ENCODE measurements at regions not wholly inside any gene's neighbourhood (a gene's known extent, or its start where the extent isn't known, plus 50 kb on each side); places are given as distances from the start of the nearest gene placed in this dataset.

- no peaks in the 10 kb centered on the region for H4K20me1 ChIP-seq (ENCODE audit: insufficient read depth, low read length, poor library complexity, severe bottlenecking)
- H2AFZ ChIP-seq (ENCODE audit: low read length), result no peak overlapping the region
- no peaks in the 10 kb centered on the region for H3K36me3 ChIP-seq (ENCODE audit: insufficient read depth, low read length)
- no peaks in the 10 kb centered on the region for H3K9me2 ChIP-seq (replicated peaks; ENCODE audit: low read depth, low read length)
- H3K9me3 ChIP-seq (ENCODE audit: insufficient read depth, low read depth, low read length), result no peaks in the 10 kb centered on the region
- no peaks in the 10 kb centered on the region for H3K79me2 ChIP-seq (ENCODE audit: insufficient read depth, low read length)
- H3K9ac ChIP-seq (ENCODE audit: low read depth, low read length, poor library complexity, severe bottlenecking), result no peak overlapping the region
- no peak overlapping the region for H3K4me3 ChIP-seq (ENCODE audit: low read length, poor library complexity, severe bottlenecking)
- TF ChIP-seq CTCF (conservative IDR thresholded peaks at IDR 0.05; ENCODE audit: low read length), result no peak
- no peak for TF ChIP-seq EZH2phosphoT487 (IDR thresholded peaks at IDR 0.05; ENCODE audit: borderline replicate concordance)
- no peaks in the 10 kb centered on the region for H3F3A ChIP-seq (ENCODE audit: low read depth)
- H3K27me3 ChIP-seq (ENCODE audit: insufficient read depth, low read length, poor library complexity, severe bottlenecking), result no peaks in the 10 kb centered on the region
- no peaks in the 10 kb centered on the region for H3K4me1 ChIP-seq (ENCODE audit: insufficient read depth, low read length, poor library complexity, severe bottlenecking)
- no peak overlapping the region for H3K4me2 ChIP-seq (ENCODE audit: low read depth, low read length, poor library complexity, severe bottlenecking)
Observed at GRCh38 chr13:107329991-107330390, 762.1 kb upstream of the ARGLU1 start.

- H3K9me3 ChIP-seq (ENCODE audit: insufficient read depth, low read depth, low read length), result peaks cover 2% of the 10 kb centered on the region; the same call in 1 of the 2 replicates
- H4K20me1 ChIP-seq (ENCODE audit: insufficient read depth, low read length, poor library complexity, severe bottlenecking), result no peaks in the 10 kb centered on the region
- H3K9ac ChIP-seq (ENCODE audit: low read depth, low read length, poor library complexity, severe bottlenecking), result no peak overlapping the region
- no peaks in the 10 kb centered on the region for H3F3A ChIP-seq (ENCODE audit: low read depth)
- no peak overlapping the region for H2AFZ ChIP-seq (ENCODE audit: low read length)
- no peak overlapping the region for H3K4me2 ChIP-seq (ENCODE audit: low read depth, low read length, poor library complexity, severe bottlenecking)
- no peaks in the 10 kb centered on the region for H3K36me3 ChIP-seq (ENCODE audit: insufficient read depth, low read length)
- no peaks in the 10 kb centered on the region for H3K4me1 ChIP-seq (ENCODE audit: insufficient read depth, low read length, poor library complexity, severe bottlenecking)
- no peak overlapping the region for H3K4me3 ChIP-seq (ENCODE audit: low read length, poor library complexity, severe bottlenecking)
- no peaks in the 10 kb centered on the region for H3K79me2 ChIP-seq (ENCODE audit: insufficient read depth, low read length)
- H3K9me2 ChIP-seq (replicated peaks; ENCODE audit: low read depth, low read length), result no peaks in the 10 kb centered on the region
- H3K27me3 ChIP-seq (ENCODE audit: insufficient read depth, low read length, poor library complexity, severe bottlenecking), result no peaks in the 10 kb centered on the region
- TF ChIP-seq CTCF (conservative IDR thresholded peaks at IDR 0.05; ENCODE audit: low read length) (no peak), EZH2phosphoT487 (IDR thresholded peaks at IDR 0.05; ENCODE audit: borderline replicate concordance) (no peak)
Observed at GRCh38 chr13:107324416-107325204, 756.7 kb upstream of the ARGLU1 start.

GRCh38 chr13:107322228-107322627, 754.3 kb upstream of the ARGLU1 start:
- H4K20me1 ChIP-seq (ENCODE audit: insufficient read depth, low read length, poor library complexity, severe bottlenecking), result no peaks in the 10 kb centered on the region
- TF ChIP-seq CTCF (conservative IDR thresholded peaks at IDR 0.05; ENCODE audit: low read length), result no peak
- TF ChIP-seq EZH2phosphoT487 (IDR thresholded peaks at IDR 0.05; ENCODE audit: borderline replicate concordance), result no peak

More at GRCh38 chr13:107322228-107322627, 754.3 kb upstream of the ARGLU1 start:
- H3K79me2 ChIP-seq (ENCODE audit: insufficient read depth, low read length), result no peaks in the 10 kb centered on the region
- H3K36me3 ChIP-seq (ENCODE audit: insufficient read depth, low read length), result no peaks in the 10 kb centered on the region
- no peak overlapping the region for H3K4me2 ChIP-seq (ENCODE audit: low read depth, low read length, poor library complexity, severe bottlenecking)
- peaks cover 3% of the 10 kb centered on the region; the same call in 1 of the 2 replicates for H3K9me3 ChIP-seq (ENCODE audit: insufficient read depth, low read depth, low read length)
- H3F3A ChIP-seq (ENCODE audit: low read depth), result no peaks in the 10 kb centered on the region
- H2AFZ ChIP-seq (ENCODE audit: low read length), result no peak overlapping the region
- H3K9ac ChIP-seq (ENCODE audit: low read depth, low read length, poor library complexity, severe bottlenecking), result no peak overlapping the region
- no peaks in the 10 kb centered on the region for H3K4me1 ChIP-seq (ENCODE audit: insufficient read depth, low read length, poor library complexity, severe bottlenecking)
- H3K9me2 ChIP-seq (replicated peaks; ENCODE audit: low read depth, low read length), result no peaks in the 10 kb centered on the region
- H3K4me3 ChIP-seq (ENCODE audit: low read length, poor library complexity, severe bottlenecking), result no peak overlapping the region
- no peaks in the 10 kb centered on the region for H3K27me3 ChIP-seq (ENCODE audit: insufficient read depth, low read length, poor library complexity, severe bottlenecking)
